K562 (cell line): ENCODE measurements at regions not wholly inside any gene's neighbourhood (a gene's known extent, or its start where the extent isn't known, plus 50 kb on each side); places are given as distances from the start of the nearest gene placed in this dataset.

Experiments
- ASH1L ChIP-seq: fragments of 450-650 bp; IDR thresholded peaks from 2 replicates; pipeline ENCODE4 v1.6.1; 2018; ENCODE audit warnings: borderline replicate concordance, mild to moderate bottlenecking, low read depth; ENCODE audit not compliant: partially characterized antibody
- BACH1 ChIP-seq: fragments of 200-800 bp; sonication (Bioruptor generic); IDR thresholded peaks from 2 replicates; pipeline ENCODE4 v1.6.1; 2016; ENCODE audit warnings: missing genetic modification characterization, missing compliant biosample characterization
- CREBBP ChIP-seq: IDR thresholded peaks from one replicate; pipeline ENCODE4 v1.6.1; 2012; ENCODE audit warnings: low read depth, mild to moderate bottlenecking, control low read depth, inconsistent platforms, low read length
- EGR1 ChIP-seq: fragments of 450-650 bp; conservative IDR thresholded peaks from 2 replicates; pipeline ENCODE4 v1.6.1; 2017; ENCODE audit warnings: mild to moderate bottlenecking
- KDM4B ChIP-seq, 2 experiments: fragments of 450-650 bp in 1 of 2; sonication (generic) in 1 of 2; IDR thresholded peaks; 2 replicates each; pipeline ENCODE4 v1.6.1; 2016 to 2017; ENCODE audit warnings: borderline replicate concordance in 2 of 2, antibody characterized with exemption in 1 of 2, low read depth in 1 of 2, mild to moderate bottlenecking in 1 of 2
- MYNN ChIP-seq, 2 experiments: sonication (generic); formaldehyde crosslinking in 1 of 2; IDR thresholded peaks; 2 replicates each; pipeline versions ENCODE4 v1.5.0 to v1.6.1; 2016 to 2020; ENCODE audit warnings: antibody characterized with exemption in 1 of 2, missing genetic modification reagents in 1 of 2
- NFATC3 ChIP-seq: fragments of 450-650 bp; IDR thresholded peaks from 2 replicates; pipeline ENCODE4 v1.6.1; 2017; ENCODE audit warnings: mild to moderate bottlenecking
- POLR2B ChIP-seq: fragments of 450-650 bp; IDR thresholded peaks from 2 replicates; pipeline ENCODE4 v1.6.1; 2018; ENCODE audit warnings: low read depth; ENCODE audit not compliant: partially characterized antibody
- ZBTB12 ChIP-seq: fragments of 250-450 bp; sonication (Bioruptor Pico); IDR thresholded peaks from 2 replicates; pipeline ENCODE4 v1.4.0; 2020
- ZNF239 ChIP-seq: fragments of 250-450 bp; sonication (Bioruptor Pico); IDR thresholded peaks from 2 replicates; pipeline ENCODE4 v1.4.0; 2020; ENCODE audit warnings: mild to moderate bottlenecking
- ZNF668 ChIP-seq: fragments of 250-450 bp; sonication (Bioruptor Pico); IDR thresholded peaks from 2 replicates; pipeline ENCODE4 v1.8.0; 2022; ENCODE audit warnings: mild to moderate bottlenecking, inconsistent platforms

GRCh38 chr14:58755031-58755925, 117.5 kb downstream of the DACT1 start (continued):
- no peak for TF ChIP-seq POLR2B
- no peak for TF ChIP-seq EGR1
- TF ChIP-seq KDM4B (IDR thresholded peaks at IDR 0.05; ENCODE audit: borderline replicate concordance in 2 of 2, low read depth in 1 of 2) = no peak
- no peak for TF ChIP-seq CREBBP
- TF ChIP-seq ASH1L = no peak
- TF ChIP-seq ZNF668 (CRISPR knock-in tag) = no peak
- TF ChIP-seq ZBTB12 (CRISPR knock-in tag) = no peak
- no peak for TF ChIP-seq MYNN (IDR thresholded peaks at IDR 0.05)
- TF ChIP-seq MYNN (CRISPR knock-in tag; IDR thresholded peaks at IDR 0.05) = no peak
- no peak for TF ChIP-seq BACH1 (tag)
- TF ChIP-seq ZNF239 = no peak
- TF ChIP-seq NFATC3 = no peak
- TF ChIP-seq, all 486 proteins: peak for 0
